Esophagus squamous epithelium (tissue), 4 donors: ENCODE measurements at regions not wholly inside any gene's neighbourhood (a gene's known extent, or its start where the extent isn't known, plus 50 kb on each side); places are given as distances from the start of the nearest gene placed in this dataset.

Experiments used
- POLR2A ChIP-seq, 4 donors: fragments of 450-650 bp; IDR thresholded peaks; one replicate each; pipeline ENCODE4 v1.6.1; 2017; ENCODE audit warnings: antibody characterized with exemption in 4 of 4, mild to moderate bottlenecking in 4 of 4, moderate library complexity in 3 of 4
- TF ChIP-seq, protein P1 (sequence below), 6 experiments: fragments of 450-650 bp in 4 of 6; fragments of 200-600 bp in 2 of 6; sonication (generic) in 2 of 6; IDR thresholded peaks; one replicate each; pipeline ENCODE4 v1.5.1; 2016 to 2019; ENCODE audit warnings: antibody characterized with exemption in 6 of 6, mild to moderate bottlenecking in 4 of 6, moderate library complexity in 4 of 6

DNA sequence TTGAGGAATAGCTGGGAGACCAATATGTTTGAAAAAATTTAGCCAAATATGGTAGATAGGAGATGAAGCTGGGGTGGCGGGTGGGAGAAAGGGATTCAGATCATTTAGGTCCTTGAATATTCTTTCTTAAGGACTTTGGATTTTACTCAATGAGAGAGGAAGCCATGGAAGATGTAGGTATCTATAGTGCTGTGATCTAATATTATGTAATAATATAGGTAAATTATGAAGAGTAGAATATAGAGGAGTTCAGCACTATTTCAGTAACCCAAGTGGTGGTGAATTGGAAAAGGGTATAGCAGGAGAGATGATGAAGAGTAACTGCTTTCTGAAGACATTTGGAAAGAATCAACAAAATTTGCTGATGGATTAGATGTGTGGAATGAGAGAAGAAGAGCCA, 417.6 kb downstream of the UTRN start:
- TF ChIP-seq, protein P1, sequence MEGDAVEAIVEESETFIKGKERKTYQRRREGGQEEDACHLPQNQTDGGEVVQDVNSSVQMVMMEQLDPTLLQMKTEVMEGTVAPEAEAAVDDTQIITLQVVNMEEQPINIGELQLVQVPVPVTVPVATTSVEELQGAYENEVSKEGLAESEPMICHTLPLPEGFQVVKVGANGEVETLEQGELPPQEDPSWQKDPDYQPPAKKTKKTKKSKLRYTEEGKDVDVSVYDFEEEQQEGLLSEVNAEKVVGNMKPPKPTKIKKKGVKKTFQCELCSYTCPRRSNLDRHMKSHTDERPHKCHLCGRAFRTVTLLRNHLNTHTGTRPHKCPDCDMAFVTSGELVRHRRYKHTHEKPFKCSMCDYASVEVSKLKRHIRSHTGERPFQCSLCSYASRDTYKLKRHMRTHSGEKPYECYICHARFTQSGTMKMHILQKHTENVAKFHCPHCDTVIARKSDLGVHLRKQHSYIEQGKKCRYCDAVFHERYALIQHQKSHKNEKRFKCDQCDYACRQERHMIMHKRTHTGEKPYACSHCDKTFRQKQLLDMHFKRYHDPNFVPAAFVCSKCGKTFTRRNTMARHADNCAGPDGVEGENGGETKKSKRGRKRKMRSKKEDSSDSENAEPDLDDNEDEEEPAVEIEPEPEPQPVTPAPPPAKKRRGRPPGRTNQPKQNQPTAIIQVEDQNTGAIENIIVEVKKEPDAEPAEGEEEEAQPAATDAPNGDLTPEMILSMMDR (IDR thresholded peaks at IDR 0.05): no peak
- no peak for TF ChIP-seq POLR2A (IDR thresholded peaks at IDR 0.05)
